GM19468 (cell line): ENCODE measurements at regions not wholly inside any gene's neighbourhood (a gene's known extent, or its start where the extent isn't known, plus 50 kb on each side); places are given as distances from the start of the nearest gene placed in this dataset.
"Not testable (repeated sequence)": the region's sequence is repeated elsewhere in the genome, so short reads cannot be mapped to it uniquely, and the experiment has no call there.

Experiments used
- ATAC-seq: cut with Tn5 transposase; IDR thresholded peaks from one replicate; pipeline ENCODE4 v1.9.1; 2021; ENCODE audit warnings: mild to moderate bottlenecking, moderate library complexity, moderate number of reproducible peaks; ENCODE audit not compliant: unreplicated experiment; ENCODE audit errors: extremely low read depth

DNA sequence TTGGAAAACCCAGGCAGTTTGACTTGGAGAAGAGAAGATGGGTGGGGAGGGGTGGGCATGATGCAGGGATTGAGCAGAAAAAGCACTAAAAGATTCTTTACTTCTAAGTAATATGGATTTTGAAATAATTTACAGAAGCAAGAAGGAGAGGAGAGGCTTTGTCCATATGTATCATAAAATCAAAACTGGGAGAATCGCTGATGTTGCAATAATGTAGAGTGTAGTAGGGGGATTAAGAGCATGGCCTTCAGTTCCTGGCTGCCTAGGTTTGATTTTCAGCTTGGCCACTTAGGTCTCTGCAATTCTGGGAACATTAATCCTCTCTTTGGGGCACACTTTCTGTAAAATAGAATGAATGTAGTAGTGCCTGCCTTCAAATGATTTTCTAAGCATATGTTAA lies 1760.4 kb upstream of the CELF4 start:
- no peak for ATAC-seq

DNA sequence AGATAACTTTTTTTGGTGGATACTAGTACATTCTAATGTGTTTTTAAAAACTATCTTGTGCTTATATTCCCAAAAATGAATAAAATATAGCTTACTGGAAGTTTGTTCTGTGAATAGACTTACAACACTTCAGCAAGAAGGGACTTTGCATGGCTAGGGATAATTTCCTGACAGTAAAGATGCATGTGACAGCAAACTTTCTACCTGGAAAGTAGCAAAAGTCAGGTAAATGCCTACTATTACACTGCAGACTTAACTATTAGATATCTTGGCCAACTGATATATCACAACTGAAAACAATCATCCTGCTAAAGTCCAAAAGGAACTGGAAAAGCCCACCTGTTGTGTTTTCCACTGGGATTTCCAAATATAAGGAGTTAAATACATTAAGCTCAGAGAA lies 1753.5 kb upstream of the CELF4 start:
- no peak for ATAC-seq

DNA sequence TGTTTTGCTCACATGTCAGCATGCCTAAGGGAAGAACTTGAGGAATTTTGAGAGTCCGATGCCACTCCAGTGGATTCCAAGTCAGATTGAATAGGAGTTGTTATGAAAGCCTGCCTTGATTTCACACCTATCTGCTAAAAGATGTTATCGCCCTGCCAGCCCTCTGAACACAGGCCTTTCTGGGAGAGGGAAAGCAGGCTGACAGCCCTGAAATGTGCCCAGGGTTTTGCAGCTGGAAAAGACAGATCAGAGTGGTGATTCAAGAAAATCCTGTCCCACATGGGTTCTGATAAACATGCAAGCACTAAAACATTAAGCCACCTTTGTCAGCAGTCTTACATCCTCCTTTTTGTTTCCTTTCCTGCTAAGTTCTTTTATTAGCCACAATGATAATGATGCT lies 1752.9 kb upstream of the CELF4 start:
- ATAC-seq = no peak

DNA sequence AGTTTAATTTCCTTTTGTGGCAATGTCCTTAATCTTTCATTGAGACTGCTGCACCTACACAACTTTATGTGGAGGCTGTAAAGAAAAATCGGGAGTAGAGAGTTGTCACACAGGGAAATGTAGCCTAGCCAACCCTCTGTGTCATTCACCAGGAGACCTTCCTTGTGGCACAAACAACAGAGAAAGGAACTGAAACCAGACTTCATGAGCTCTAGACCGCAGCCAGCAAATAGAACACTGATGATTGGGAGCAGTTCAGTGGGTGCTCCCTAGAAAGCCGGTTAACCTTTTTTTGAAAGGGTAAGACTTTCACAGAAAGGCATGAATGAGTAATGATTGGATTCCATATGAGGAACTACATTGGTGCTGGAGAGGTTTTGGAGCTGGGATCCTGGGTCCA lies 1752.4 kb upstream of the CELF4 start:
- ATAC-seq = no peak

DNA sequence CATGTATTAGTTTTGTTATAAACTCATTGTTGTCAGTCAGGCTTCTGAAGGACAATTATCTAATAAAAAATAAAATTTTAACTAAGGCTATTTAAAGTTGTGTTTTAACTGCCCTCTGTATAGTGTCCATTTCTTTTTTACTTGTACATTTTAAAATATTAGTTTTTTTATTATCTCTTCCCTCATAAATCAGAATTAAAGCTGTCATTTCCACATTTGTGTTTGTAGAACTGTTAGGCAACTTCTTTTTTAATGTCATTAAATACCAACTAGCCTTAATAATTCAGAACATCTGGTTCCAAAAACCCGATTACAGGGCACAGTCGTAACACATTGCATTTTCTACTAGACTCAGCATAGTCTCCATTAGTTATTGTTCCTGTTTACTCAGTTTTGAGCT lies 1749.0 kb upstream of the CELF4 start:
- ATAC-seq = no peak

DNA sequence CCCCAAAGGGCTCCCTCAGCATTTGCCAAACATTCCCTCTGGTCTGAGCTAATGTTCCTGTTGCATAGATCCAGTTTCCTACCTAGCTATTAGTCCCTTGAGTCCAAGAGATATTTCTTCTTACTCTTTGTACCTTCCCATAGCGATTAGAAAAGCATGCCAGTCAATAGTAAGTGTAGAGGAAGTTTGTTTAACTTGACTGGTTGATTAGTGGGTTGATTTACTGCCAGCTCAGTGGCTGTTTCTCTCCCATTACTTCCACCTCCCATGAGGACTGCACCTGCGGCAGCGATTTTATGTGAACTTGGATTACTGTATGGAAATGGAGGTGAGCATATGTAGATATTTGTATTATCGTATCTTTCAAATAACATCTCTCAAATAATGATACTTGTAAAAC lies 1748.4 kb upstream of the CELF4 start:
- ATAC-seq = no peak

DNA sequence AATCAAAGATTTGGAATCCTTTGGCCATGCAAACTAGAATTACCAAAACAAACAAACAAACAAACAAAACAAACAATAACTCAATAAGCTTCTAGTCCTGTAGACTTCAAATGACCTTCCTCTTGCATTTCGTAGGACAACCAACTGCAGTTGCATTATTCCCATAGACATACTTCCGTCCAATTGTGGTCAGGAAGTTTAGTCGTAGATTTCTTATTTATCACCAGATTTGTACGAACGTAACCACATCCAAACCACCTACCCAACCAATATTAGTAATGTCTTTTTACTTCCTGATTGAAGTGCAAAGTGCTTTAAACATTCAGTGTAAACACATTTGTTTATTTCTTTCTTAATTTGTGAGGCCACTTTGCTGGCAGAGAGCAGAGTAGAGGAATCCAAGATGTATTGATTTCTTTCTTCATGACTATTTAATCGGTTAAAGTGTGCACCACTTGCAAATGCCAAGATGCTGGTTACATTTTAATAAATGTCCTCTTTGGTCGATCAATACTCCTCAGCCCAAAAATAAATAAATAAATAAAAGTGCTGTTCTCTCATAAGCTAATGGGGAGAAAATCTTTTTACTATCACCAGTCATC lies 1745.6 kb upstream of the CELF4 start:
- ATAC-seq = no peak

DNA sequence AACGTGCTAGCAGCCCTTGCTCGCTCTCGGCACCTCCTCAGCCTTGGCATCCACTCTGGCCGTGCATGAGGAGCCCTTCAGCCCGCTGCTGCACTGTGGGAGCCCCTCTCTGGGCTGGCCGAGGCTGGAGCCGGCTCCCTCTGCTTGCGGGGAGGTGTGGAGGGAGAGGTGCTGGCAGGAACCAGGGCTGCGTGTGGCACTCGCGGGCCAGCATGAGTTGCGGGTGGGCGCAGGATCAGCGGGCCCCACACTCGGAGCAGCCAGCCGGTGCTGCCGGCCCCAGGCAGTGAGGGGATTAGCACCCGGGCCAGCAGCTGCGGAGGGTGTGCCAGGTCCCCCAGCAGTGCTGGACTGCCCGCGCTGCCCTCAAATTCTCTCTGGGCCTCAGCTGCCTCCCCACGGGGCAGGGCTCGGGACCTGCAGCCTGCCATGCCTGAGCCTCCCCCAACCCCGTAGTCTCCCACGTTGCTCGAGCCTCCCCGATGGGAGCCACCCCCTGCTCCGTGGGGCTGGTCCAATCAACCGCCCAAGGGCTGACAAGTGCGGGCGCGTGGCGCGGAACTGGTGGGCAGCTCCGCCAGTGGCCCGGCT lies 1743.4 kb upstream of the CELF4 start:
- ATAC-seq = not testable (repeated sequence)

DNA sequence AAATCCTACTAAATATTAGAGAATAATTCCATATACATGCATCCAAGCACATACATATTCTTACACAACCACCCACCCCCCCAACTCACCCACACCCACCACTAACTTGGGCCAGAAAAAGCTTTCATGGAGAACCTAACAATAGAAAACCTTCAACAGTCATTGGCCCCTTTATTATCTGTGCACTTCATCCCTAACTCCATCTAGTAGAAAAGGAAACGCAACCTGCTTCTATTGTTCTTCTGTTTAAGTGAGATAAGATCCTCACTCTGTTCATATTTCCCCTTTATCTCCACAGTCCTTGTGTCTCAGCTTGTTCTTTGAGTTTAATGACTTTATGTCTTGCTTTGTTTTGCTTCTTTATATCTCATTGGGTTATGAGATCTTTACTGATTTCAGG lies 1740.2 kb upstream of the CELF4 start:
- ATAC-seq = no peak

DNA sequence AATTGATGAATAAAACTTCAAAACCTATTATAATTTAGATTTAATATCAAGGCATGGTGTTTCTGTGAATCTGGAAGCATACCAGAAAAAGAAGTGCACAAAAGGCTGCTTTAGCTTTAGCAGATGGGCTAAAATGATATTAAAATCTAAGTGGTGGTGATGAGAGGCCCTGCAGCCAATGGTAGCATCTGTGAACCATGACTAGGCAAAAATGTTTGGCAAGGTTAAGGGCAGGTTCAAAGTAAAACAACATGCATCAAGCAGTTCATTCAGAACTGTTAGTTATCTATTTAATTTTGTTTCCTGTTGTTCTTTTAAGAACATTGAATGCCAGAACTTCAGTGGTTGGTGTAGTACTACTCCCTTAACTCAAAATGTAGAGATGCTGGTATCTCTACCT lies 1736.9 kb upstream of the CELF4 start:
- no peak for ATAC-seq

DNA sequence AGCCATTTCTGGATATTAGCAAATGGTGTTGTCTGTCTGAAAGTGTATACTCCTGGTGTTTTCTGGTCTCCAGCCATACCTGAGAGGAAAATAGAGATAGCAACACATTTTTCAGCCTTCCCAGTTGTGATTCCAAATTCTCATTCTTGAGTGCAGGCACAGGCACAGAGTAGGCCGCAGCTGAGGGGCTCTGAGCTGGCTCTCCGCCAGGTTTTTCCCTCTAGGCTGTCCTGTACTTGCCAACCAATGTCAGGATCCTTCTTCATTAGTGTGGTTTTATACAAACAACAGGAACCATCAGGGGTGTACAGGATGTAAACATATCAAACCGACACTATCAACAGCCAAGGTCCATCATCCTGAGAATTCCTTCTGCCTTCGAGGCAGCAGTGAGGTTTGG lies 1733.6 kb upstream of the CELF4 start:
- ATAC-seq = no peak

DNA sequence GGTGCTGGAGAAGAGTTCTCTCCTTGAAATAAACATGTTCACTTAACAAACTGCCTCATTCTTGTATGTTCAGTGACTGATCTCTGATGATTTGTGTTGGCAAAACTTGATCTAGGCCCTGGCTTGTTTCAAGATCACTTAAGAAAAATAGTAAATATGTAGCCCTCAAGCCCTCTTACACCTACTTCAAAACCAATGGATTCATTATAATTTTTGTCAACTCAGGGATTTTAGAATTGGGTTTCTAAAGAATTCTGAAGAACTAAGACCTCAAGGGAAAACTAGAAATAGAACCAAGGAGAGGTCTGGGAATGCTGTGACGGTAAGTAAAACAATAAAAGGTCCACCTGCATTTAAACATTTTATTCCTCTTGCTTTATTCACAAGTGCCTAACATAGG lies 1731.6 kb upstream of the CELF4 start:
- no peak for ATAC-seq

DNA sequence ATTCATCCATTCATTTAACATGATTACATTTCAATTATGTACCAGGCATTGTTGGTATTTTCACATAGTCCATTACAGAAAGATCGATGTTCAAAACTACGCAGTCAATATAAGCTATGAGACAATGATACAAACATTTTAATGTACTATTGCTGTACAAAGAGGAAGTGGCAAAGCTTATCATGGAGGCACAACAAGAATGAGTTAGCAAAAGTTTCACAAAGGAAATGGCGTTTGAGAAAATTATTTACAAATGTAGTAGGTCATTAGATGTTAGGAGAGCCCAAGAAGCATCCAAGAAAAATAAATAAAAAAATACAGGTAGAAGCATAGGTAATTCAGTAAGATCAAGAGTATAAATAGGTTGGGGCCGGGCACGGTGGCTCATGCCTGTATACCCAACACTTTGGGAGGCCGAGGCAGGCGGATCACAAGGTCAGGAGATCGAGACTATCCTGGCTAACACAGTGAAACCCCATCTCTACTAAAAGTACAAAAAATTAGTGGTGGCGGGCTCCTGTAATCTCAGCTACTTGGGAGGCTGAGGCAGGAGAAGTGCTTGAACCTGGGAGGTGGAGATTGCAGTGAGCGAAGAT lies 1730.8 kb upstream of the CELF4 start:
- no peak for ATAC-seq

DNA sequence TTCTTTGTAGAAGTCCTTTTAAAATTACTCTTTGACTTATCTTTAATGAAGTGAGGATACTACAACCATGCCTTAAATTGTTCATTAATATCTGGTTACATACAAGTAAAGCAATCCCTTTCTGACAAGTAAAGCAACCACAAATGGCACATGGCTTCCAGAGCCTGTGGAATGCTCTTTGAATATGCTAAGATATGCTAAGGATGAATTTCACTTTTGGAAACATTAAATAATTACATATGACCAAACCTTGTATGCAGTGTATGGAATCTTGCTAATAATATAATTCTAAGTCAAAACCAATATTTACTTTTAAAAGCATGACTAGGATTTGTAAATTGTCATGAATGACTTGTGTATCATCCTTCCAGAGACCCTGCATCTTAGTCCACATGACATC lies 1711.2 kb upstream of the CELF4 start:
- no peak for ATAC-seq

DNA sequence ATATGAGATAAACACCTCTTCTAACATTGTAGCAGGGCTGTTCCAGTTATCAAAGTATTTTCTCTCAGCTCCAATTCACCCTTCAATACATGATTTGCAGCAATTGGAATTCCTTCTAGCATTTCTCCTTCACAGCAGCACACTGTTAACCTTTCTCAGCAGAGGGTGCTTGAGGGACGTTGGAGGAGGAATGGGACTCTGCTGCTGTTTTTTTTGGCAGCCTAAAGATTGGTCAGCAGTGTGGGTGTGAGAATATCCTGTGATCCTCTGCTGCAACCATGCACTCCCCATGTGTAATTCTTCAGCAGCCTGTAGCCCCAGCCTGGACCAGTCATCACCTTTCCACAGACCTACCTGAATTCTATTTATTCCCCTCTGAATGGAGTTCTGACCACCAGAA lies 1708.9 kb upstream of the CELF4 start:
- no peak for ATAC-seq

DNA sequence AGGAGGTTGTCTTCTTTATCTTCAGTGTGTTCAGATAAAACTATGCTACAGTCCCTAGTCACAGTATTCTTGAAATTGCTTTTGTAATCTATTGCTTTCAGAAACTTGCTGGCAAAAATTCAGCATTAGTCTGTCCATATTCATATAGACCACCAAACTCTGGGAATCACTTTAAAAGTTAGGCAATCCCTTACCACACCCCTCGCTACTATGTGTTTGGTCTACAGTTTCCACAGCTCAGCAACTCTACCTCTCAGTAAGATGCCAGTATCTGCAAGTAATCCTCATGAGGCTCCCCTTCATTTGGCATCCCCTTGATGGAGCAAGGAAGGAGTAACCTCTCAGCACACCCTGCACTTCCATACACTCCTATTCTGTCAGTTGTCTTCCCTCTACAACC lies 1706.6 kb upstream of the CELF4 start:
- ATAC-seq = no peak

DNA sequence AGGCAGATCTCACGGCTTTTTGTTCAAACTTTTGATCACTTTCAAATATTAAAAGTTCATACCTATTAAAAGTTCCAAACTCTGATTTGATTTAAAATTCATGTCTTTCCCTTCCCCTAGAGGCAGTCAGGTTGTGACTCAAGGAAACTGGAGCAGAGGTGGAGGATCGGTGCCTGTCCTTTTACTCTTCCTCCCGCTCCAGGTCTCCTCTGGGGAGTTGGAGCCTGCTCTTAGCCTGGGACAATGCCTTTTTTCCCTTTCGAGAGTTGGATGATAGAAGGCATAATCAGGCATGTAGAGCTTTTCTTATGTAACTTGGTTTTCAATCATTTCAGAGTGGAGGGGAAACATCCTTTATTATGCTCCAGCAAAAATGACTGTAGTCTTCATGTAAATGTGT lies 1706.1 kb upstream of the CELF4 start:
- no peak for ATAC-seq

DNA sequence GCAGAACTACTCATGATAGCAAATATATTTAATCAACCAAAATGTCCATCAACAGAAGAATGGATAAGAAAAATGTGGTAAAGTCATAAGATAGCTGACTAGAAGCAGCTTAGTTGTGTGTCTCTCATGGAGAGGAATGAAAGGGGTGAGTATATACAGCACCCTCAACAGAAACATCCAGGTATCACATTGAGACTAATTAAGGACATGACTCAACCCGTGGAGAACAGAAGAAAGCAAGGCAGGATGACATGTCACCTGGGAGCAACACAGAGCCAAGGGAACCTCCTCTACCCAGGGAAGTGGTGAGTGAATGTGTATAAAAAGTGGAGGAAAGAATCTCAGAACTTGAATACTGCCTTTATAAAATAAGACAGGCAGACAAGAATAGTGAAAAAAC lies 1695.0 kb upstream of the CELF4 start:
- no peak for ATAC-seq

DNA sequence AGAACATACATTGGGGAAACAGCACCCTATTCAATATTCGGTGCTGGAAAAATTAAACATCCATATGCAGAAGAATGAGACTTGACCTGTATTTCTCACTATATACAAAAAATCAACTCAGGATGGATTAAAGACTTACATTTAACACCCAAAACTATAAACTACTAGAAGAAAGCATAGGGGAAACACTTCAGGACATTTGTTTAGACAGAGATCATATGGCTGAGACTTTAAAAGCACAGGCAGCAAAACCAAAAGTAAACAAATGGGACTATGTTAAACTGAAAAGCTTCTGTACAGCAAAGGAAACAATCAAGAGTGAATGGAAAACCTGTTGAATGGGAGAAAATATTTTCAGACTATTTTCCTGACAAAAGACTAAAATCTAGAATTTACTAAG lies 1694.1 kb upstream of the CELF4 start:
- no peak for ATAC-seq

DNA sequence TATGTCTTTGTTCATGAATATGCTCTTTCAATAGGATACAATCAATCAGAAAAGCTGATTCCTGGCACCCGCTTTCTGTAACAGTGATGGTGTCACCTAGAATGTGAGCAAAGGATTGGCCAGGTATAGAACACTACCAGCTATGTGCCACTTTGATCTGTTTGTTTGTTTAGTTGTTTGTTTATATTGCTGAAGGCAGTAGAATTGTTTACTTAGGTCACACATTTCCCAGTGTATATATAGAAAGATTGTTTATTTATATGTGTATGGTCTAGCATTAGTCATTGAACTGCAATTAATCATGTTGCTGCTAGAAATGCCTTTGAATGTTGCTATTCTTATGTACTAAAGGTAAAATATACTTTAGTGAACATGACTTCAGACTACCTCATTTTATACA lies 1678.6 kb upstream of the CELF4 start:
- ATAC-seq = no peak

DNA sequence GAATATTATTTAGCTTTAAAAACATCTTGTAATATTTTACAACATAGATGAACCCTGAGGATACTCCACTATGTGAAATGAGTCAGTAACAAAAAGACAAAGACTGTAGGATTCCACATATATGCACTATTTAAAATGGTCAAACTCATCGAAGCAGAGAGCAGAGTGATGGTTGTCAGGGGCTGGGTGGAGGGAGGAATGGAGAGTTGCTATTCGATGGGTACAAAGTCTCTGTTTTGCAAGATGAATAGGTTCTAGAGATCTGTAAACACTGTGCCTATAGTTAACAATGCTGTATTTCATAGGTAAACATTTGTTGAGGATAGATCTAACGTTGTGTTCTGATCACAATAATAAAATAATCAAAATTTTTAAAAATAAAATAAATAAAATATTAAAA lies 1675.9 kb upstream of the CELF4 start:
- no peak for ATAC-seq

DNA sequence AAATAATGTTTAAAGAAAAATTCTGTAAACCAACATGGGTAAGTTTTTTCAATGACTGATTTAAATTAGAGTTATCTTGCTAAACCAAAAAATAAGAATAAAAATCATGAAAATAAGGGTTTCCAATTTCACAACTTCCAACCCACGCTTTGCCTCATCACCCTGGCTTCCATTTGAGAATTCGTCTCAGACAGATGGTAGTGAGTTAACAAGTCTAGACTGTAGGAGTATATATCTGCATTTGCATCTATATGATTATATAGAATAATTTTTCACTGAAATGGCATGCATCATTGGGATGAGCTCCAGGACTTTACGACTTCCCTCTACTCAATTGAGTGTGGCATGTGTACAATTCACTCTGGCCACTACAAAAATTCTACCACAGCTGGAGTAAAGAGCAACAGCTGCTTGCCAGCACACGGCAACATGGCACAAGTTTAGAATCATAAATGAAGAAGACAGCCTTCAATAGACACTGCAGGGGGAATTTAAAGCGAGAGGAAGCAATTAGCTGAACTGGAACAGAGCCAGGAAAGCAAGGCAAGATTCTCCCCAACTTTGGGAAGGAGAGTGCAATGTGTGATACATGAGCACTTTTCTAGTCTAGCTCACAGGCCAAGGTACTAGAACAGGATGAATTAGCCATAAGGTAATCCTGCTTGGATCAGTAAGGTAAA lies 1673.5 kb upstream of the CELF4 start:
- no peak for ATAC-seq
